MM.1S (cell line): ENCODE measurements at regions not wholly inside any gene's neighbourhood (a gene's known extent, or its start where the extent isn't known, plus 50 kb on each side); places are given as distances from the start of the nearest gene placed in this dataset.

Experiments
- EZH2 ChIP-seq: fragments of 300-600 bp; sonication (generic); optimal IDR thresholded peaks from 2 replicates; pipeline ENCODE3; 2017; ENCODE audit warnings: low read depth, mild to moderate bottlenecking, antibody characterized with exemption, low read length, mixed read lengths
- EZH2phosphoT487 ChIP-seq: fragments of 300-600 bp; sonication (generic); IDR thresholded peaks from 2 replicates; pipeline ENCODE4 v1.6.1; 2018; ENCODE audit warnings: antibody characterized with exemption, low read length
- TF ChIP-seq, protein P1 (sequence below): fragments of 300-600 bp; sonication (generic); IDR thresholded peaks from 2 replicates; pipeline ENCODE4 v1.5.1; 2016; ENCODE audit warnings: antibody characterized with exemption, low read length, mixed read lengths

DNA sequence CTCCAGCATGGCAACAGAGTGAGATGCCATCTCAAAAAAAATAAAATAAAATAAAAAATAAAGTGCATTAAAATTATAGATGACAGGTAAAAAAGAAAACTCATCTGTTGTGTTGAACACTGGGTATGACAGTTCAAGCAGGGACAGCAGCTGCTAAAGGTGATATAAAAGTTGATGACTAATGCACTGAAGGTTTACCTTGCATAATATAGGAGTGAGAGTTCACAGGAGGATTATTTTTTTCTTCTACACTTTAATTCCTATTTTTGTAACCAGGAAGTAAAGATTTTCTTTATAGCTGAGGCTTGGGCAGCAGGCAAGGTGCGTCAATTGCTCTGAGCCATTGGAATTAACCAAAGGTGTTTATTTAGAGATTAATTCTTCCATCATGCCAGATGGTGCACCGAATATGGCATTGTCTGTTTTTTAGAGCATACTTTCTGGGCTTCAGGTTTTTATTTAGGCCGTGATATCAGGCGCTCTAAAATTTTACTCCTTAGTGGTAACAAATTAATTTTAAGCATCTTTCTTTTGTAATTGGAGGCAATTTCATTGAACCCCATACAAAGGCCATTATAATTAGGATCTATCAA, 337.0 kb upstream of the SLC10A2 start:
- TF ChIP-seq, protein P1, sequence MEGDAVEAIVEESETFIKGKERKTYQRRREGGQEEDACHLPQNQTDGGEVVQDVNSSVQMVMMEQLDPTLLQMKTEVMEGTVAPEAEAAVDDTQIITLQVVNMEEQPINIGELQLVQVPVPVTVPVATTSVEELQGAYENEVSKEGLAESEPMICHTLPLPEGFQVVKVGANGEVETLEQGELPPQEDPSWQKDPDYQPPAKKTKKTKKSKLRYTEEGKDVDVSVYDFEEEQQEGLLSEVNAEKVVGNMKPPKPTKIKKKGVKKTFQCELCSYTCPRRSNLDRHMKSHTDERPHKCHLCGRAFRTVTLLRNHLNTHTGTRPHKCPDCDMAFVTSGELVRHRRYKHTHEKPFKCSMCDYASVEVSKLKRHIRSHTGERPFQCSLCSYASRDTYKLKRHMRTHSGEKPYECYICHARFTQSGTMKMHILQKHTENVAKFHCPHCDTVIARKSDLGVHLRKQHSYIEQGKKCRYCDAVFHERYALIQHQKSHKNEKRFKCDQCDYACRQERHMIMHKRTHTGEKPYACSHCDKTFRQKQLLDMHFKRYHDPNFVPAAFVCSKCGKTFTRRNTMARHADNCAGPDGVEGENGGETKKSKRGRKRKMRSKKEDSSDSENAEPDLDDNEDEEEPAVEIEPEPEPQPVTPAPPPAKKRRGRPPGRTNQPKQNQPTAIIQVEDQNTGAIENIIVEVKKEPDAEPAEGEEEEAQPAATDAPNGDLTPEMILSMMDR, result no peak
- TF ChIP-seq EZH2, result no peak
- TF ChIP-seq EZH2phosphoT487, result no peak
